CD4-positive, alpha-beta T cell treated with Interleukin-15 for 1 hour (primary cell): ENCODE measurements at regions not wholly inside any gene's neighbourhood (a gene's known extent, or its start where the extent isn't known, plus 50 kb on each side); places are given as distances from the start of the nearest gene placed in this dataset.
"Not testable (repeated sequence)": the region's sequence is repeated elsewhere in the genome, so short reads cannot be mapped to it uniquely, and the experiment has no call there.

ENCODE experiments used
- DNase-seq: peaks from one replicate; pipeline ENCODE4 v3.0.0-alpha.2; 2020

DNA sequence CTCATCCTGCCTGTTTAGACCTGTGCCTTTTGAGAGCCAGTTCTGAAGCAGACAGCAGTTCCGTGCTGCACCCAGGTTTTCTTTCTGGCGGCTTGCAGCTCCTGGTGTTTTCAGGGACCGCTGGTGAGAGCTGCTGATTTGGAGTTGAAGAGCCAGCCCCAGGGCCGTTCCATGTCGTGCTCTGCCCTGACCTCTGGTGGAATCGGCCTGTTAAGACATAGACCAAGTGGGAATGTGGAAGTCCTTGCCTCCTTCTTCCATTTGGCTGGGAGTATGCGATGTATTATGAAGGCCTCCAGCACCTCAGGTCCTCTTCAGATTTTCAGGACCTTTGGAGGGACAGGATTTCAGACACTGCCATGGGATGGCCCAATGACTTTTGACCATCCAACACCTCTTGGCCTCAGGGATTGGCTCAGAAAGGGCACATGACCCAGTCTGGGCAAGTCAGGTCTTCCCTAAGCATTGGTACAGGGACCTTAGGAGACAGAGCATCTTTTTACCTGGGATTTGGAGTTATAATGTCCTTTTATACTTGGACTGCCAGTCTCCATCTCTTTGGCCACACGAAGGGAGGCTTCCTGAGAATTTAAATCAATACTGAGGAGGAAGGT lies 136.1 kb upstream of the CLINT1 start:
- peak; percentile 30 for DNase-seq

GRCh38 chr5:157993986-157994691 lies 135.2 kb upstream of the CLINT1 start:
- DNase-seq, result no peak

DNA sequence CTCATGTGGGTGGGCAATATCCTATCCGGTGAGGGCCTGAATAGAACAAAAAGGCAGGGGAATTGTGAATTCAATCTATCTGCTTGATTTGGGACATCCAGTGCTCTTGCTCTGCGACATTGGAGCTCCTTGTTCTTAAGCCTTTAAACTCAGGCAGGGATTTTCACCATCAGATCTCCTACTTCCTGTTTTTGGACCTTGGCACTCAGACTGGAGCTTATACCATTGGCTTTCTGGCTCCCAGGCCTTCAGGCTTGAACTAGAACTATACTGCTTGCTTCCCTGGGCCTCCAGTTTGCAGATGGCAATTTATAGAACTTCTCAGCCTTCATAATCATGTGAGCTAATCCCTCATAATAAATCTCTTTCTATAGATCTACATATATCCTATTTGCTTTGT lies 134.3 kb upstream of the CLINT1 start:
- no peak for DNase-seq

GRCh38 chr5:157990583-157991181 lies 131.7 kb upstream of the CLINT1 start:
- DNase-seq, result no peak

DNA sequence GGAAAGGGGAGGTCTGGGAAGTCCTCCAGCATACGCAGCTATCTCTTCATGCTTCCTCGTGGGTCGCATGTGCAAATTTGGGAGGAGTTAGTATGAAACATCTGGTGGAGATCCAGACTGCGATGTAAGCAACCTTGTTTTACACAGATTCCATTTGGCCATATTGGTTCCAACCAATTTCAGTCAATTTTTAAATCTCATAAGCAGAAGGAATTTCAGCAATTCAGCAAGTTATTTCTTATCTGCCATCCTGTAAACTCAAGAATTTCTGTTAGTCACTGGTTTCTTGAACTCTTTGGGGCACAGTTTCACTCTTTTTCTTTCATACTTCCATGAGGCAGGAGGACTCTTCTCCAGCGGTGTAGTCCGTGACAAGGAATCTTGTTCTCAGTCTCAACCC lies 130.4 kb upstream of the CLINT1 start:
- DNase-seq, result no peak

GRCh38 chr5:157987259-157987658 lies 128.3 kb upstream of the CLINT1 start:
- DNase-seq, result no peak

DNA sequence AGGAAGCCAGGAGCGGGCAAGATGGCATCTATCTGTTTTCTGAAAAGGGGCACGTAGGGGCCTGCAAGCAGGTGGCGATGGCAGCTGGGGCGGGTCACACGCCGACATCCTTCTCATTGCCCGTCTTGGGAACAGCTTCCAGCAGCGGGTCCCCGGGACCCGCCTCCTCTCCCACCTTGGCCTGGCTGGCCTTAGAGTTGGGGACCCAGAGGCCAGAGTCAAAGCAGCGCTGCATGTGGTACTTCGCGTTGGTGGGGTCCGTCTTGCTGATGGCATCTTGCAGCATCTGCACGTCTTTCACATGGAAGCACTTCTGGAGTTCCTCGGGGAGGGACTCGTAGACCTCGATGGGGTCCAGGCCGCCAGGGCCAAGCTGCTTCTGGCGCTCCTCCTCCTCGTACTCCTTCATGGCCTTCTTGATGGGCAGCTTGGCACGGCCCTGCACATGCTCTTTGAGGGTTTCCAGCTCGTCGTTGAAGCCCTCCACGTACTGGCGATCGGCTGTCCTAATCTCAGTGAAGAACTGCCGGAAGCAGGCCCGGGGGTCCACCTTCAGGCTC lies 127.6 kb upstream of the CLINT1 start:
- no peak for DNase-seq

- DNase-seq, result no peak
These were observed 125.7 kb upstream of the CLINT1 start for GRCh38 chr5:157984611-157985010.

GRCh38 chr5:157983906-157984551 lies 125.1 kb upstream of the CLINT1 start:
- no peak for DNase-seq

DNA sequence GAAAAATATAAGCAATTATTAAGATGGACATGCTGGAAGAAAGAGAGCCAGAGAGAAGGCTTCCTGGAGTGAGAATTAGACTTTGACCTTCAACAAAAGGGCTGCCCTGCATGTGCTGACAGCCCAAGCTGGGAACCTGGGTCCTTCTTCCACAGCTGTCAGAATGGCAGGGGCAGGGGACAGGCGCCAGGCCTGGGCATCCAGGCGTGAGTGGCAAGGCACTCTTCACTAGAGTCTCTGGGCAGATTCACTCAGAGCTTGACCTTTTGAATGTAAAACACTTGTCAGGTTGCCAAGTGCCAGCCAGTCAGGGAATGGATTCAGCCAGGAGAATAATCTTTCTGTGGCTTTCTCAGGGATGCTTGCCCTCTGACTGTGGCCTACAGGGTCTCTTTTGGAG lies 119.1 kb upstream of the CLINT1 start:
- DNase-seq, result no peak

GRCh38 chr5:157976429-157976828 lies 117.5 kb upstream of the CLINT1 start:
- no peak for DNase-seq

DNA sequence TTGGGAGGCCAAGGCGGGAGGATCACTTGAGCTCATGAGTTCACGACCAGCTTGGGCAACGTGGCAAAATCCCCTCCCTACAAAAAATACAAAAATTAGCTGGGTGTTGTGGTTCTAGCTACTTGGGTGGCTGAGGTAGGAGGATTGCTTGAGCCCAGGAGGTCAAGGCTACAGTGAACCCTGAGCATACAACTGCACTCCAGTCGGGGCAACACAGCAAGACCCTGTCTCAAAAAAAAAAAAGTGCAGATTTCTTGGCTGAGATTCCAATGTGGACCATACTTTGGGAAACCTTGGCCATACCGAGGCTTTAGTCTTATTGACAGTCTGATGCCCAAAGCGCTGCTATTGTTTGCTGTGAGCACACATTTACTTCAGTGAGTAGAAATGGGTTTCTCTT lies 113.6 kb upstream of the CLINT1 start:
- DNase-seq, result no peak

DNA sequence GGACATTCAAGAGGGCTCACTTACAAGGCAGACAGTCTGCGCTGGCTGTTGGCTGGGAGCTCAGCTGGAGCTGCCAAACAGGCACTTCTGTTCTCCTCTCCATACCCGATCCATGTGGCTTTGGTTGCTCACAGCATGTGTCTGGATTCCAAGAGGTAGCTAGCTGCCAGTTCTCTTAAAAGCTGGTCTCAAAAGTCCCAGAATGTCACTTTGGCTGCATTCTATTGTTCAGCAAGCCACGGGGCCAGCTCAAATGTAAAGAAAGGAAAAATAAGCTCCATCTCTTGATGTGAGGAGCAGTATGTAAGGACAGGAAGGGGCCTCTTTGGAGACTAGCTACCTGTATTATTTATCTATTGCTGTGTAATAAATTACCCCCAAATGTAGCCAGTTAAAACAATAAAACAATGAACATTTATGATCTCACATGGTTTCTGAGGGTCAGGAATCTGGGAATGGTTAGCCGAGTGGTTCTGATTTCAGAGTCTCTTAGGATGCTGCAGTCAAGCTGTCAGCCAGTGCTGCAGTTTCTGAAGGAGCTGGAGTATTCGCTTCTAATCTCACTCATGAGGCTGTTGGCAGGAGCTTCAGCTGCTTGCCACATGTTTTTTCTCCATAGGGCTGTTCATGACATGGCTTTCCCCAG lies 112.7 kb upstream of the CLINT1 start:
- DNase-seq, result no peak

DNA sequence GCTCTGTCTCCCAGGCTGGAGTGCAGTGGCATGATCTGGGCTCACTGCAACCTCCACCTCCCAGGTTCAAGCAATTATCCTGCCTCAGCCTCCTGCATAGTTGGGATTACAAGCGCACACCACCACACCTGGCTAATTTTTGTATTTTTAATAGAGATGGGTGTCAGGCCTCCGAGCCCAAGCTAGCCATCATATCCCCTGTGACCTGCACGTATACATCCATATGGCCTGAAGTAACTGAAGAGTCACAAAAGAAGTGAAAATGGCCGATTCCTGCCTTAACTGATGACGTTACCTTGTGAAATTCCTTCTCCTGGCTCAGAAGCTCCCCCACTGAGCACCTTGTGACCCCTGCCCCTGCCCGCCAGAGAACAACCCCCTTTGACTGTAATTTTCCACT lies 109.6 kb upstream of the CLINT1 start:
- DNase-seq, result not testable (repeated sequence)

GRCh38 chr5:157965989-157966388 lies 107.0 kb upstream of the CLINT1 start:
- DNase-seq, result no peak

DNA sequence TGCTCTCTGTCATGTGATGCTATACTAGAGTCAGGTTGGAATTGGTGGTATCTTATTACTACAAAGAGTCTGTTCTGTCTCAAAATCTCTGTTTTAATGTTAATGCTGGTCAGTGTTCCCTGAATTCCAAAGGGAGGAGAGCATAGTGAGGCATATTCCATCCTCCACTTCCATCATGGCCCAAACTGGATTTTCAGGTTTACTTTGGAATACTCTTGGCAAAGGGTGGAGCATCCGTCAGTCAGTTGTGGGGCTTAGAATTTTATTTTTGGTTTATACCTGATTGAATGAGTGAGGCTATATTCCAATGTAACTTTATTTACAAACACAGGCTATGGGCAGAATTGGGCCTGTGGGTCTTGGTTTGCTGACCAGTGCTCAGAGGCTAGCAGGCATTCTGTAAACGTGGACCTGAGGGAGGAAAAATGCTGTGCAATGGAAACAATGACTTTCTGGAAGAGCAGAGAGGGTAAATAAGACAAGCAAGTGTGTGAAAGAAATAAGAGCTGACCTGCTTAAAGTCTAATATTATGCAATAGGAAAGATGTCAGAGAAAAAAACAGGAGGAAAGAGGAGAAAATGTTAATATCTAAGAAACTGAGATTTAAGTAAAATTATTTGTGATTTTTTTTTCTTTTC lies 106.2 kb upstream of the CLINT1 start:
- DNase-seq, result no peak

DNA sequence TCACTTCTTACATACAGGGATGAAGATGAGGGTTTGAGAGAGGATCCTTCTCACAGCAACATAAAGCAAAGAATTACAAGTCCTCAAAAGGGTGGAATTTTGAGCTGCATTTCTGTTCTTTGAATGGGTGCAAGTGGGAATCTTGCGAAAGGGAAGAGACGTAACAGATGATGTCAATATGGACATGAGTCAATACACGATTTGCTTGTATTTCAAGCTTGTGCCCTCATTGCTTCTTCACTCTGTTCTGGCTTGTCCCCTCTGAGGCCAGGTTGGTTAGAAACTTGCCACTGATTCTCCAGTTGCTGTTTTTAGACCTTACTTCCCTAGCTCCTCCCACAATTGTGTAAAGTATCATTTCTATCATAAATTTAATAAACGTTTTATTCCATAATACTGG lies 104.8 kb upstream of the CLINT1 start:
- no peak for DNase-seq

DNA sequence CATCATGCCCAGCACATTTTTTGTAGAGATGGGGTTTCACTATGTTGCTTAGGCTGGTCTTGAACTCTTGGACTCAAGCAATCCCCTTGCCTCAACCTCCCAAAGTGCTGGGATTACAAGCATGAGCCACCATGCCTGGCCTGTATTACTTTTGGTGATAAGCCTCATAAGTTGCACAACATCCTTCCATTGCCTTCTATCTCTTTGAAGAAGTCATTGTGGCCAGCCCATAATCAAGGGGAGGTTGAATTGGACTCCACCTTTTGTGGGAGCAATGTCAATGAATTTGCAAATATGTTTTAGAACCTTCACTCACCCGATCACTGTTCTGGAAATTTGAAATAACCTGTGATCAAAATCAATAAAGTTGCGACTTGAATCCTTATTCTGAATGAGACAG lies 104.3 kb upstream of the CLINT1 start:
- DNase-seq, result no peak

DNA sequence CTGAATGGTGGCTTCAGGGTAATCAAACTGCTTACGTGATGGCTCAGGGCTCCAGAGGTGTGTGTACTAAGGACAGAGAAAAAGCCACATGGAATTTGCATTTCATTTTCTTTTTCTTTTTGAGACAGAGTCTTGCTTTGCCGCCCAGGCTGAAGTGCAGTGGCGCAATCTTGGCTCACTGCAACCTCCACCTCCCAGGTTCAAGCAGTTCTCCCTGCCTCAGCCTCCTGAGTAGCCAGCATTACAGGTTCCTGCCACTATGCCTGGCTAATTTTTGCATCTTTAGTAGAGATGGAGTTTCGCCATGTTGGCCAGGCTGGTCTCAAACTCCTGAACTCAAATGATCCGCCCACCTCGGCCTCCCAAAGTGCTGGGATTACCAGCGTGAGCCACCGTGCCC lies 103.7 kb upstream of the CLINT1 start:
- DNase-seq, result not testable (repeated sequence)

DNA sequence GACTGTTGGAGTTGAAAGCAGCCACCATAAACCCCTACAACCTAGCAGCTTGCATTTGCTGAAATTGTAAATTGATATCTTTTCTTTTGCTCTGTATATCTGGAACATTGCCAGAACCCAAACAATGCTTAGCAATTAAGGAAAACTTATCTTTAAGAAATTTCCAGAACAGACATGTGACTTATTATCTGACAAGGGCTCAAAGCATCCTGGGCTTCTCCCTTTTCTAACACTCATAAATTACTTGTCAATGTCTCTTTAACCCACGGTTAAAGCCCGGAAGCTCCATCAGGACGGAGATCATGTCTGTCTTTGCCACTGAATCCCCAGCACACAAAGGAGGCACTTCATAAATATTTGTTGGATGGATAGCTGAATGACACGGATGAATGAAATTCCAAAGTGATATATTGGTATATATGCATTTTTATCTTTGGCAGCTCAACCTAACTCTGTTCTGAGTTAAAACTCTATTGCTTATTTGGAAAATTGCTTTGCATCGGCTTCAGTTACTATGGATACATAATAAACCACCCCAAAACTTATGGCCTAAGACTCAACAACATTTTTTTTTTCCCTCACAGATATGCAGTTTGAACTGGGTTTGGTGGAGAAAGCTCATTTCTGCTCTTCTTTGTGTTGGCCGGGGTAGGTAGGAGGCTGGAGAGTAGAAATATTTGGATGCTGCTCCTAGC lies 103.1 kb upstream of the CLINT1 start:
- no peak for DNase-seq

DNA sequence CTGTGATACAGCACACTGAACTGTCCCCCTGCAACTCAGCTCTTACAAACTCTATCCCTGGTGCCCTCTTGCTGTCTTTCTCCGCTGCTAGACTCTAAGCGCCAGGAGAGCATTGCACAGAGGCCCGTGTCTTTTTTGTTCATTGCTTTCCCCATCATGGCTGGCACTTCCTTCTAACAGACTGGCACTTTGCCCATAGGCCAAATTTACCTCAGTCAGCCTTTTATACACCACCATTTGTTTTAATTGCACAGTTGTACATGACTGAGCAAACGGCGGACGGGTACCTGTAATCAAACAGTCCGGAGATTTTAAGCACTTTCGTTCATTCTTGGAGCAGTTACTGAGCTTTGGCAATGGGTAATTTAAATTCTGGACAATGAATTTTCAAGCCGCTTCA lies 102.2 kb upstream of the CLINT1 start:
- DNase-seq, result no peak

- DNase-seq, result no peak
These were observed 100.4 kb upstream of the CLINT1 start for GRCh38 chr5:157959370-157959769.
